ENCODE measurements at regions not wholly inside any gene's neighbourhood (a gene's known extent, or its start where the extent isn't known, plus 50 kb on each side); places are given as distances from the start of the nearest gene placed in this dataset.

DNA sequence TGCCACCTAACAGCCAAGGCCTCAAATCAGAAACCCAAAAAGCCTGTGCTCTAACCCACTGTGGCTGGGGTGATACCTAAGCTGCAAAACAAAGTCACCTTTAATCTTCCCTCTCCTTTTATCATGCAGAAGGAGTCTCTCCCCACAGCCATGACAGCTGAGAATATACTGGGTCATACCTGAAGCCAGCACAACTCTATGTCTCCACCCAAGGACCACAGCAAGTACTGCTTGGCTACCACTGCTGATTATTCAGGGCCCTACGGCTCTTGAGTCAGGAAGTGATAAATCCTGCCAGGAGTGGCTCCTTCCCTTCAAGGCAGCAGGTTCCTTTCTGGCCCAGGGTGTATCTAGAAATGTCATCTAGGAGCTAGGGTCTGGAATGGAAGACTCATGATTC, 151.5 kb upstream of the TOM1L1 start:
- CTCF ChIA-PET (ENCODE audit: unreplicated experiment) = no interaction called here
- DNase-seq (ENCODE audit: low spot score) = no peak
- Histone ChIP-seq H3K4me1 (ENCODE audit: insufficient read depth, low read length, poor library complexity, severe bottlenecking) (no peaks in the 10 kb centered on the region), H3K36me3 (ENCODE audit: insufficient read depth, low read length) (no peaks in the 10 kb centered on the region), H2AFZ (ENCODE audit: low read length) (no peak overlapping the region), H3K4me3 (ENCODE audit: low read depth, low read length, poor library complexity, severe bottlenecking) (no peak overlapping the region), H3K9me3 (ENCODE audit: low read length) (no peaks in the 10 kb centered on the region), H3K79me2 (ENCODE audit: insufficient read depth, low read depth, low read length) (no peaks in the 10 kb centered on the region), H3K4me2 (ENCODE audit: low read length) (no peak overlapping the region), H4K20me1 (ENCODE audit: insufficient read depth, low read length) (no peaks in the 10 kb centered on the region), H3K9me2 (ENCODE audit: insufficient read depth, low read length) (no peaks in the 10 kb centered on the region), H3K27ac (ENCODE audit: low read depth, low read length, poor library complexity, severe bottlenecking) (no peak overlapping the region)
- TF ChIP-seq, protein P1, sequence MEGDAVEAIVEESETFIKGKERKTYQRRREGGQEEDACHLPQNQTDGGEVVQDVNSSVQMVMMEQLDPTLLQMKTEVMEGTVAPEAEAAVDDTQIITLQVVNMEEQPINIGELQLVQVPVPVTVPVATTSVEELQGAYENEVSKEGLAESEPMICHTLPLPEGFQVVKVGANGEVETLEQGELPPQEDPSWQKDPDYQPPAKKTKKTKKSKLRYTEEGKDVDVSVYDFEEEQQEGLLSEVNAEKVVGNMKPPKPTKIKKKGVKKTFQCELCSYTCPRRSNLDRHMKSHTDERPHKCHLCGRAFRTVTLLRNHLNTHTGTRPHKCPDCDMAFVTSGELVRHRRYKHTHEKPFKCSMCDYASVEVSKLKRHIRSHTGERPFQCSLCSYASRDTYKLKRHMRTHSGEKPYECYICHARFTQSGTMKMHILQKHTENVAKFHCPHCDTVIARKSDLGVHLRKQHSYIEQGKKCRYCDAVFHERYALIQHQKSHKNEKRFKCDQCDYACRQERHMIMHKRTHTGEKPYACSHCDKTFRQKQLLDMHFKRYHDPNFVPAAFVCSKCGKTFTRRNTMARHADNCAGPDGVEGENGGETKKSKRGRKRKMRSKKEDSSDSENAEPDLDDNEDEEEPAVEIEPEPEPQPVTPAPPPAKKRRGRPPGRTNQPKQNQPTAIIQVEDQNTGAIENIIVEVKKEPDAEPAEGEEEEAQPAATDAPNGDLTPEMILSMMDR (conservative IDR thresholded peaks at IDR 0.05; ENCODE audit: low read length) = no peak
- no peak for TF ChIP-seq EZH2phosphoT487 (IDR thresholded peaks at IDR 0.05; ENCODE audit: borderline replicate concordance, low read depth, low read length)
- BruUV-seq (replicated peaks) = no TSS peak
- intact Hi-C loops (cut with micrococcal nuclease; ENCODE audit: unreplicated experiment) = no loop called here
- POLR2A ChIA-PET = no interaction called here

DNA sequence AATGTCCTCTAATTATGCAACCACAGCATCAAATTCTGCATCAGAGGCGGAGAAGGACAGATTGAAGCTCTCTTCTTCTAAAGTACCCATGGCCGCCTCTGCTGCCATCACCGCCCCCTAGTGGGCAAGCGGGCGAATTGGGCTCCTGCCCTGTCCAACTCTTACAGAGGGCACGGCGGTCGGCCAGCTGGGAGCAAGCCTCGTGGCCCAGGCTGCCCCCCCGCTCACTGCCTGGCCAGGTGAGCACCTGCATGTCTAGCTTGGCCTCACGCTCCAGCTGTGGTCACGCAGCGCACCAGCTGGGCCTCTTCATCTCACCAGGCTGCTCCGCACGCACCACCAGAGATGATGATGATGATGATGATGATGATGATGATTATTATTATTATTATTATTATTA, 146.1 kb upstream of the TOM1L1 start:
- H3K4me1 ChIP-seq (ENCODE audit: insufficient read depth, low read length, poor library complexity, severe bottlenecking) = no peaks in the 10 kb centered on the region
- TF ChIP-seq, protein P1 (conservative IDR thresholded peaks at IDR 0.05; ENCODE audit: low read length) = peak; percentile 77
- TF ChIP-seq EZH2phosphoT487 (IDR thresholded peaks at IDR 0.05; ENCODE audit: borderline replicate concordance, low read depth, low read length) = no peak
- H3K9me2 ChIP-seq (ENCODE audit: insufficient read depth, low read length) = no peaks in the 10 kb centered on the region
- H2AFZ ChIP-seq (ENCODE audit: low read length) = no peak overlapping the region
- H3K4me3 ChIP-seq (ENCODE audit: low read depth, low read length, poor library complexity, severe bottlenecking) = no peak overlapping the region
- no peak overlapping the region for H3K4me2 ChIP-seq (ENCODE audit: low read length)
- ChIA-PET CTCF (ENCODE audit: unreplicated experiment) (no interaction called here), POLR2A (no interaction called here)
- H3K27ac ChIP-seq (ENCODE audit: low read depth, low read length, poor library complexity, severe bottlenecking) = no peak overlapping the region
- H3K9me3 ChIP-seq (ENCODE audit: low read length) = no peaks in the 10 kb centered on the region
- DNase-seq (ENCODE audit: low spot score) = peak; percentile 18
- no TSS peak for BruUV-seq (replicated peaks)
- no peaks in the 10 kb centered on the region for H3K36me3 ChIP-seq (ENCODE audit: insufficient read depth, low read length)
- intact Hi-C loops (cut with micrococcal nuclease; ENCODE audit: unreplicated experiment) = no loop called here
- no peaks in the 10 kb centered on the region for H4K20me1 ChIP-seq (ENCODE audit: insufficient read depth, low read length)
- H3K79me2 ChIP-seq (ENCODE audit: insufficient read depth, low read depth, low read length) = no peaks in the 10 kb centered on the region

DNA sequence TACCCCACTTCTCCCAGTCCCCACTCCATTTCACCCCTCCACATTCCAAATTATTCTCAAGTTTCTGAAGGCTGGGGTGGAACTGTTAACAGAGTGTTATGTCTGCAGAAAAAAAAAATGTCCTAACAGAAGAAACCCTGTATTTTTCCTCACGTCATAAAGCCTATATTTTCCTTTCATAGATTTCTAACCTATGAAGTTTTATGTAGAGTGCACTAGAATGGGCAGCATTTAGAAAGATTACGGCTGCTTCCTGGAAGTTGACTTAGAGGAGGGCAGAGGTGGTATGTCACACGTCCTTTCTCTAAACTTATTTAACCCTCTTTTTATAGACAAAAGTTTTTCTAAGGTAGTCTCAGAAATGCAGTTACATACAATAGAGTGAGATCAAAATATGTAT, 139.8 kb upstream of the TOM1L1 start:
- no peak overlapping the region for H3K4me3 ChIP-seq (ENCODE audit: low read depth, low read length, poor library complexity, severe bottlenecking)
- no peaks in the 10 kb centered on the region for H3K4me1 ChIP-seq (ENCODE audit: insufficient read depth, low read length, poor library complexity, severe bottlenecking)
- ChIA-PET CTCF (ENCODE audit: unreplicated experiment) (no interaction called here), POLR2A (interaction anchor here (0.7 kb wide), 1 partner anchor 19 kb away, joined by 3 read pairs; no protein-coding TSS in a partner anchor)
- no peak overlapping the region for H2AFZ ChIP-seq (ENCODE audit: low read length)
- H4K20me1 ChIP-seq (ENCODE audit: insufficient read depth, low read length) = no peaks in the 10 kb centered on the region
- no peak overlapping the region for H3K4me2 ChIP-seq (ENCODE audit: low read length)
- no peaks in the 10 kb centered on the region for H3K79me2 ChIP-seq (ENCODE audit: insufficient read depth, low read depth, low read length)
- no peaks in the 10 kb centered on the region for H3K9me2 ChIP-seq (ENCODE audit: insufficient read depth, low read length)
- no peak for DNase-seq (ENCODE audit: low spot score)
- no peaks in the 10 kb centered on the region for H3K9me3 ChIP-seq (ENCODE audit: low read length)
- no peaks in the 10 kb centered on the region for H3K36me3 ChIP-seq (ENCODE audit: insufficient read depth, low read length)
- intact Hi-C loops (cut with micrococcal nuclease; ENCODE audit: unreplicated experiment) = no loop called here
- no TSS peak for BruUV-seq (replicated peaks)
- no peak overlapping the region for H3K27ac ChIP-seq (ENCODE audit: low read depth, low read length, poor library complexity, severe bottlenecking)
- TF ChIP-seq, protein P1 (conservative IDR thresholded peaks at IDR 0.05; ENCODE audit: low read length) = no peak
- TF ChIP-seq EZH2phosphoT487 (IDR thresholded peaks at IDR 0.05; ENCODE audit: borderline replicate concordance, low read depth, low read length) = no peak
